Keratinocyte (primary cell): ENCODE measurements at regions not wholly inside any gene's neighbourhood (a gene's known extent, or its start where the extent isn't known, plus 50 kb on each side); places are given as distances from the start of the nearest gene placed in this dataset.

ENCODE experiments used
- DNase-seq: peaks from one replicate; pipeline ENCODE4 v3.0.0-alpha.2; 2011; ENCODE audit warnings: low read depth, missing footprints, low spot score
- FAIRE-seq: peaks from 2 replicates; lab custom pipeline; 2011; peaks lifted over from hg19 to GRCh38; lab: Jason Lieb, UNC
- H2AFZ ChIP-seq: 2 replicates; pipeline ENCODE4 v1.6.0; 2012; ENCODE audit warnings: low read length, control low read depth, inconsistent platforms; ENCODE audit not compliant: control insufficient read depth
- H3K27ac ChIP-seq: 2 replicates; pipeline ENCODE4 v1.5.1; 2011; ENCODE audit warnings: low read length; ENCODE audit not compliant: control insufficient read depth, insufficient read depth
- H3K27me3 ChIP-seq: 3 replicates; pipeline ENCODE4 v1.6.0; 2011; ENCODE audit warnings: low read length; ENCODE audit not compliant: control insufficient read depth, insufficient read depth; ENCODE audit errors: extremely low read depth
- H3K36me3 ChIP-seq, 2 experiments: 2 replicates in 1 of 2; 3 replicates in 1 of 2; pipeline ENCODE4 v1.5.1; 2011; ENCODE audit warnings: low read length in 2 of 2, mild to moderate bottlenecking in 1 of 2; ENCODE audit not compliant: control insufficient read depth in 2 of 2, insufficient read depth in 2 of 2; ENCODE audit errors: extremely low read depth in 1 of 2
- H3K4me1 ChIP-seq: 3 replicates; pipeline ENCODE4 v1.5.1; 2011; ENCODE audit warnings: low read length; ENCODE audit not compliant: control insufficient read depth, insufficient read depth; ENCODE audit errors: extremely low read depth
- H3K4me2 ChIP-seq: 3 replicates; pipeline ENCODE4 v1.6.0; 2011; ENCODE audit warnings: low read depth, low read length; ENCODE audit not compliant: control insufficient read depth, insufficient read depth; ENCODE audit errors: extremely low read depth
- H3K4me3 ChIP-seq, 3 experiments: fragments of 200-600 bp in 1 of 3; sonication (generic) in 1 of 3; 2 replicates in 2 of 3; 3 replicates in 1 of 3; pipeline ENCODE4 v1.5.1; 2011 to 2016; ENCODE audit warnings: low read length in 3 of 3, mild to moderate bottlenecking in 3 of 3, control low read depth in 2 of 3, inconsistent platforms in 1 of 3, low read depth in 1 of 3, mixed read lengths in 1 of 3, mixed run types in 1 of 3, moderate library complexity in 1 of 3; ENCODE audit not compliant: control insufficient read depth in 2 of 3, insufficient read depth in 2 of 3; ENCODE audit errors: extremely low read depth in 1 of 3
- H3K79me2 ChIP-seq: 2 replicates; pipeline ENCODE4 v1.6.0; 2012; ENCODE audit warnings: low read length; ENCODE audit not compliant: control insufficient read depth, insufficient read depth
- H3K9ac ChIP-seq: 3 replicates; pipeline ENCODE4 v1.6.0; 2011; ENCODE audit warnings: low read length; ENCODE audit not compliant: control insufficient read depth, insufficient read depth; ENCODE audit errors: extremely low read depth
- H3K9me1 ChIP-seq: 3 replicates; pipeline ENCODE4 v1.6.0; 2011; ENCODE audit warnings: low read length; ENCODE audit not compliant: control insufficient read depth, insufficient read depth; ENCODE audit errors: extremely low read depth
- H3K9me3 ChIP-seq: 2 replicates; pipeline ENCODE4 v1.5.1; 2012; ENCODE audit warnings: low read depth, low read length; ENCODE audit not compliant: control insufficient read depth
- H4K20me1 ChIP-seq: 3 replicates; pipeline ENCODE4 v1.6.0; 2011; ENCODE audit warnings: low read length; ENCODE audit not compliant: control insufficient read depth, insufficient read depth; ENCODE audit errors: extremely low read depth
- CTCF ChIP-seq, 3 experiments: IDR thresholded peaks in 1 of 3; conservative IDR thresholded peaks in 1 of 3; optimal IDR thresholded peaks in 1 of 3; 2 replicates in 2 of 3; 3 replicates in 1 of 3; pipeline versions ENCODE3 to v1.5.1; 2011; ENCODE audit warnings: low read length in 3 of 3, mild to moderate bottlenecking in 3 of 3, moderate library complexity in 2 of 3, control low read depth in 1 of 3, inconsistent platforms in 1 of 3; ENCODE audit not compliant: insufficient read depth in 2 of 3; ENCODE audit errors: extremely low read depth in 1 of 3
- EZH2 ChIP-seq: IDR thresholded peaks from one replicate; pipeline ENCODE4 v1.6.1; 2012; ENCODE audit warnings: inconsistent platforms, mild to moderate bottlenecking, low read length, moderate library complexity
- dilution Hi-C: fragments of 300-500 bp; cut with MboI; formaldehyde crosslinking; loops from one replicate; pipeline ENCODE4 v1.7.0; 2020; ENCODE audit warnings: low sequenced_read_pairs; ENCODE audit not compliant: extremely low pct_ligation_motif_present

GRCh38 chr11:79648766-79649520 lies 208.1 kb upstream of the TENM4 start:
- no peak for TF ChIP-seq EZH2
- Histone ChIP-seq H3K27ac (no peak overlapping the region), H3K36me3 (no peaks in the 10 kb centered on the region), H2AFZ (no peak overlapping the region), H3K27me3 (no peaks in the 10 kb centered on the region), H3K4me1 (no peaks in the 10 kb centered on the region), H3K79me2 (no peaks in the 10 kb centered on the region), H3K9me3 (no peaks in the 10 kb centered on the region), H3K9me1 (no peaks in the 10 kb centered on the region), H3K4me2 (no peak overlapping the region), H3K4me3 (no peak overlapping the region), H4K20me1 (no peaks in the 10 kb centered on the region), H3K9ac (no peak overlapping the region)
- no peak for DNase-seq
- dilution Hi-C loops = no loop called here
- no peak for FAIRE-seq

- Histone ChIP-seq H3K9me1 (no peaks in the 10 kb centered on the region), H2AFZ (no peak overlapping the region), H3K4me2 (no peak overlapping the region), H4K20me1 (no peaks in the 10 kb centered on the region), H3K27me3 (no peaks in the 10 kb centered on the region), H3K27ac (no peak overlapping the region), H3K9me3 (no peaks in the 10 kb centered on the region), H3K4me1 (no peaks in the 10 kb centered on the region), H3K9ac (no peak overlapping the region), H3K4me3 (no peak overlapping the region), H3K36me3 (no peaks in the 10 kb centered on the region), H3K79me2 (no peaks in the 10 kb centered on the region)
- DNase-seq (no peak), FAIRE-seq (no peak)
- dilution Hi-C loops = no loop called here
- TF ChIP-seq CTCF (optimal IDR thresholded peaks at IDR 0.05 in 1 of 3, IDR thresholded peaks at IDR 0.05 in 1 of 3, conservative IDR thresholded peaks at IDR 0.05 in 1 of 3; ENCODE audit: extremely low read depth in 1 of 3, insufficient read depth in 2 of 3, low read length in 3 of 3) (no peak), EZH2 (no peak)
Observed at GRCh38 chr11:79637219-79637618, 196.4 kb upstream of the TENM4 start.

GRCh38 chr11:79634905-79635304 lies 194.1 kb upstream of the TENM4 start:
- Histone ChIP-seq H4K20me1 (no peaks in the 10 kb centered on the region), H3K27ac (no peak overlapping the region), H3K27me3 (no peaks in the 10 kb centered on the region), H3K4me1 (no peaks in the 10 kb centered on the region), H3K9me1 (no peaks in the 10 kb centered on the region), H2AFZ (no peak overlapping the region), H3K4me3 (no peak overlapping the region), H3K36me3 (no peaks in the 10 kb centered on the region), H3K9ac (no peak overlapping the region), H3K79me2 (no peaks in the 10 kb centered on the region), H3K9me3 (no peaks in the 10 kb centered on the region), H3K4me2 (no peak overlapping the region)
- no peak for FAIRE-seq
- no peak for DNase-seq
- TF ChIP-seq EZH2 = no peak
- TF ChIP-seq CTCF (optimal IDR thresholded peaks at IDR 0.05 in 1 of 3, IDR thresholded peaks at IDR 0.05 in 1 of 3, conservative IDR thresholded peaks at IDR 0.05 in 1 of 3; ENCODE audit: extremely low read depth in 1 of 3, insufficient read depth in 2 of 3, low read length in 3 of 3) = no peak
- dilution Hi-C loops = no loop called here
